Spleen (tissue), 11 donors: ENCODE measurements at regions not wholly inside any gene's neighbourhood (a gene's known extent, or its start where the extent isn't known, plus 50 kb on each side); places are given as distances from the start of the nearest gene placed in this dataset.

Experiments used
- DNase-seq: peaks from one replicate; pipeline ENCODE4 v3.0.0-alpha.2; 2020
- H3K27ac ChIP-seq, 8 donors: fragments of 200-600 bp; sonication (generic) in 7 of 8; 1 replicate in 4 of 8; 2 replicates in 4 of 8; pipeline versions ENCODE4 v1.5.0 to v1.8.0; 2016 to 2021; ENCODE audit warnings: inconsistent platforms in 4 of 8, mild to moderate bottlenecking in 4 of 8, moderate library complexity in 1 of 8
- H3K27me3 ChIP-seq, 7 donors: fragments of 200-600 bp; sonication (generic) in 6 of 7; replicated peaks in 1 of 7; 1 replicate in 4 of 7; 2 replicates in 3 of 7; pipeline versions ENCODE4 v1.5.0 to v1.8.0; 2016 to 2021; ENCODE audit warnings: inconsistent platforms in 3 of 7, mild to moderate bottlenecking in 1 of 7
- H3K36me3 ChIP-seq, 6 donors: fragments of 200-600 bp; sonication (generic) in 5 of 6; 1 replicate in 4 of 6; 2 replicates in 2 of 6; pipeline versions ENCODE4 v1.5.0 to v1.8.0; 2016 to 2021; ENCODE audit warnings: inconsistent platforms in 2 of 6
- H3K4me1 ChIP-seq, 6 donors: fragments of 200-600 bp; sonication (generic) in 5 of 6; 1 replicate in 3 of 6; 2 replicates in 3 of 6; pipeline versions ENCODE4 v1.5.0 to v1.8.0; 2016 to 2021; ENCODE audit warnings: inconsistent platforms in 3 of 6
- H3K4me3 ChIP-seq, 8 donors: fragments of 200-600 bp; sonication (generic) in 7 of 8; 1 replicate in 4 of 8; 2 replicates in 4 of 8; pipeline versions ENCODE4 v1.5.0 to v1.8.0; 2016 to 2021; ENCODE audit warnings: inconsistent platforms in 4 of 8, mild to moderate bottlenecking in 4 of 8, moderate library complexity in 2 of 8
- H3K9me3 ChIP-seq, 8 donors: fragments of 200-600 bp; sonication (generic) in 7 of 8; 1 replicate in 4 of 8; 2 replicates in 4 of 8; pipeline versions ENCODE4 v1.5.0 to v1.8.0; 2016 to 2021; ENCODE audit warnings: inconsistent platforms in 4 of 8
- POLR2A ChIP-seq, 3 donors: fragments of 450-650 bp; IDR thresholded peaks; one replicate each; pipeline ENCODE4 v1.5.1; 2017; ENCODE audit warnings: antibody characterized with exemption in 3 of 3, mild to moderate bottlenecking in 1 of 3
- POLR2AphosphoS5 ChIP-seq, 3 donors: sonication (generic); formaldehyde crosslinking; IDR thresholded peaks; one replicate each; pipeline ENCODE4 v1.5.1; 2017; ENCODE audit warnings: antibody characterized with exemption in 3 of 3
- WGBS, 5 donors: extraction: QIAGEN DNeasy Blood & Tissue Kit in 3 of 5; methylation state at CpG; one replicate each; pipeline versions ENCODE4 v1.1.5 to v1.1.7; 2013 to 2018; 5-methylcytosine and 5-hydroxymethylcytosine counted together
- intact Hi-C: fragments of 100-400 bp; cut with DNase I; formaldehyde crosslinking; loops from one replicate; pipeline ENCODE4 v1.15.0; 2023; ENCODE audit warnings: low total_unique reads
- TF ChIP-seq, protein P1 (sequence below), 11 experiments: fragments of 200-600 bp in 7 of 11; fragments of 450-650 bp in 4 of 11; sonication (generic) in 4 of 11; IDR thresholded peaks in 8 of 11; conservative IDR thresholded peaks in 3 of 11; 1 replicate in 7 of 11; 2 replicates in 4 of 11; pipeline versions ENCODE4 v1.4.0 to v1.8.0; 2016 to 2021; ENCODE audit warnings: antibody characterized with exemption in 11 of 11, inconsistent platforms in 4 of 11, mild to moderate bottlenecking in 1 of 11
- donor health status: healthy with polysubstance abuse.
- donor health status: DM: no; HTN: no; CAD: no; lungs with moderate emphysema.
- donor health status: DM: no; HTN: no; CAD: no.
- donor health status: Bipolar disorder and iron deficiency.
- donor health status: healthy.
- donor health status: DM: no; HTN: no; CAD: no.
- donor health status: DM: yes; HTN: yes; CAD: no.

DNA sequence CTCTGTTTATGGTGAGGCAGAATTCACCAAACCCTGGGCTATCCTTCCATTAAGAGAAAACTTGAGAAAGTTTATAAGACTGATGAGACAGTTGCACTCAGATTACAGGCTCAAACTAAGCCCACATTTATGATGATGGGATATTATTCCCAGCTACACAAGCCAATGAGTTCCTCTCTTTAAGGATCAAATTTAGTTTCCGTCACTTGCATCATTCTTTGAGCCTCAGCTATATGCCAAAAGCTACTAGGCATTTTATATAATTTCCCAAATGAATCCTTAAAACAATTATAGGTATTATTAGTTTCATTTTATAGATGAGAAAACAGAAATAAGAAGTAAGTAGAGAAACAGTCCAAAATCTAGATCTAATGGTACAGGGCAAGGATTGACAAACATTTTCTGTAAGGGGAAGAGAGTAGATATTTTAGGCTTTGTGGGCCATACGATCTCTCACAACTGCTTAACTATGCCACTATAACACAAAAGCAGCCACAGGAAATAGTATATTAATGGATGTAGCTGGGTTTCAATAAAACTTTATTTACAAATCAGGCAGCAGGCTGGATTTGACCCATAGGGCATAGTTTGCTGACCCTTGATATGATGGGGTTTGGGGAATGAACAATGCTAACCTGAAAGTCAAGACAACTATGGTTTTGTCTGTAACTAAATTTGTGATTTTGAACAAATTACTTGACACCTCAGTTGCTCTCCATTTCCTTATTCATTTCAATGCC is 91.8 kb upstream of the PLXNC1 start:
- Histone ChIP-seq H3K36me3 (no peaks in the 10 kb centered on the region), H3K4me3 (no peak overlapping the region), H3K27me3 (no peaks in the 10 kb centered on the region), H3K9me3 (peaks cover 0 to 9% (median 0%) of the 10 kb centered on the region in 8 donors), H3K27ac (no peak overlapping the region), H3K4me1 (no peaks in the 10 kb centered on the region)
- TF ChIP-seq POLR2A (IDR thresholded peaks at IDR 0.05) = no peak
- TF ChIP-seq, protein P1, sequence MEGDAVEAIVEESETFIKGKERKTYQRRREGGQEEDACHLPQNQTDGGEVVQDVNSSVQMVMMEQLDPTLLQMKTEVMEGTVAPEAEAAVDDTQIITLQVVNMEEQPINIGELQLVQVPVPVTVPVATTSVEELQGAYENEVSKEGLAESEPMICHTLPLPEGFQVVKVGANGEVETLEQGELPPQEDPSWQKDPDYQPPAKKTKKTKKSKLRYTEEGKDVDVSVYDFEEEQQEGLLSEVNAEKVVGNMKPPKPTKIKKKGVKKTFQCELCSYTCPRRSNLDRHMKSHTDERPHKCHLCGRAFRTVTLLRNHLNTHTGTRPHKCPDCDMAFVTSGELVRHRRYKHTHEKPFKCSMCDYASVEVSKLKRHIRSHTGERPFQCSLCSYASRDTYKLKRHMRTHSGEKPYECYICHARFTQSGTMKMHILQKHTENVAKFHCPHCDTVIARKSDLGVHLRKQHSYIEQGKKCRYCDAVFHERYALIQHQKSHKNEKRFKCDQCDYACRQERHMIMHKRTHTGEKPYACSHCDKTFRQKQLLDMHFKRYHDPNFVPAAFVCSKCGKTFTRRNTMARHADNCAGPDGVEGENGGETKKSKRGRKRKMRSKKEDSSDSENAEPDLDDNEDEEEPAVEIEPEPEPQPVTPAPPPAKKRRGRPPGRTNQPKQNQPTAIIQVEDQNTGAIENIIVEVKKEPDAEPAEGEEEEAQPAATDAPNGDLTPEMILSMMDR (IDR thresholded peaks at IDR 0.05 in 8 of 11, conservative IDR thresholded peaks at IDR 0.05 in 3 of 11) = no peak
- TF ChIP-seq POLR2AphosphoS5 (IDR thresholded peaks at IDR 0.05) = no peak
- no peak for DNase-seq
- WGBS, 5 donors = 88 to 97% (median 90%) methylated on average over 2 of the region's 2 CpGs
- intact Hi-C loops = no loop called here

DNA sequence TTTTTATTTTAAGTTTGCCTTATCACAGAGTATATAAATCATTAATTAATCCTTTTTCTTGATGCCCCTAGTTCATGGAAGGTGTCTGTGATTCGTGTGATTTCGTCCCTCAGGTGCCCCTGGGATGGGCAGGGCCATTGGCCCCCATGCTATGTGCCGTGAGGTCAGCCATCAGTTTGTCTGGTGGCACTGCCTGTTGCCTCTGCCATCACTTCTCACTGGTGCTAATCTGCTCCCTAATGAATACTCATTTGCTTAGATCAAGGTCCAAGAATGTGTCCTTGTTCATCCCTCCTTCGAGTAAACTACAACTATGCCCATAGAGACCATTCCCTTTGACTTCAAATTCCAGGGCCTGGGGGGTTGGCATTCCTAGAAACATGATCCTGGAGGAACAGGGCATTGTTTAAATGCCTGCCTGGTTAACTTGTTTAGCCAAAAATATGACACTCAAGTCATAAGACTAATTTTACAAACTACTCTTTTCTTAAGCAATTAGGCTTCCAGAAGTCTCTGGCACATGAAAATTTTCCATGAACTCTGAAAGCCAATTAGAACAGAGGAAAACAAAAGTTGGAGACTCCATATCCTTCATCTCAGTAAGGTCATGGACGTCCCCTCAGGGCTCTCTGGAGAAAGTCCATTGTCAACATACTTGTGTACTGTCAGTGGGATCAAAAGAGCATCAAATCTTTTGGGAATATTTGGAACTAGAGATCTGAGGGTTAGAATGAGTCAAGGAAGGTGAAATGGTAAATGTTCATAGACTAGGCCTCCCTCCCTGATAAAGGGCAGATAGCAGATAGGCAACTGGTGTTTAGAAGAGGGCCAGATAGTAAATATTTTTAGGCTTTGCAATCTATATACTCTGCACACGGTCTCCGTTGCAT is 90.9 kb upstream of the PLXNC1 start:
- TF ChIP-seq, protein P1 (IDR thresholded peaks at IDR 0.05 in 8 of 11, conservative IDR thresholded peaks at IDR 0.05 in 3 of 11) = no peak
- no peak for TF ChIP-seq POLR2A (IDR thresholded peaks at IDR 0.05)
- no peak for TF ChIP-seq POLR2AphosphoS5 (IDR thresholded peaks at IDR 0.05)
- no peak overlapping the region for H3K4me3 ChIP-seq
- intact Hi-C loops = no loop called here
- no peaks in the 10 kb centered on the region for H3K36me3 ChIP-seq
- no peak overlapping the region for H3K27ac ChIP-seq
- H3K9me3 ChIP-seq = peaks cover 0 to 9% (median 0%) of the 10 kb centered on the region in 8 donors
- no peaks in the 10 kb centered on the region for H3K4me1 ChIP-seq
- no peak for DNase-seq
- H3K27me3 ChIP-seq = no peaks in the 10 kb centered on the region
- 74 to 88% (median 78%) methylated on average over 7 of the region's 7 CpGs for WGBS, 5 donors

DNA sequence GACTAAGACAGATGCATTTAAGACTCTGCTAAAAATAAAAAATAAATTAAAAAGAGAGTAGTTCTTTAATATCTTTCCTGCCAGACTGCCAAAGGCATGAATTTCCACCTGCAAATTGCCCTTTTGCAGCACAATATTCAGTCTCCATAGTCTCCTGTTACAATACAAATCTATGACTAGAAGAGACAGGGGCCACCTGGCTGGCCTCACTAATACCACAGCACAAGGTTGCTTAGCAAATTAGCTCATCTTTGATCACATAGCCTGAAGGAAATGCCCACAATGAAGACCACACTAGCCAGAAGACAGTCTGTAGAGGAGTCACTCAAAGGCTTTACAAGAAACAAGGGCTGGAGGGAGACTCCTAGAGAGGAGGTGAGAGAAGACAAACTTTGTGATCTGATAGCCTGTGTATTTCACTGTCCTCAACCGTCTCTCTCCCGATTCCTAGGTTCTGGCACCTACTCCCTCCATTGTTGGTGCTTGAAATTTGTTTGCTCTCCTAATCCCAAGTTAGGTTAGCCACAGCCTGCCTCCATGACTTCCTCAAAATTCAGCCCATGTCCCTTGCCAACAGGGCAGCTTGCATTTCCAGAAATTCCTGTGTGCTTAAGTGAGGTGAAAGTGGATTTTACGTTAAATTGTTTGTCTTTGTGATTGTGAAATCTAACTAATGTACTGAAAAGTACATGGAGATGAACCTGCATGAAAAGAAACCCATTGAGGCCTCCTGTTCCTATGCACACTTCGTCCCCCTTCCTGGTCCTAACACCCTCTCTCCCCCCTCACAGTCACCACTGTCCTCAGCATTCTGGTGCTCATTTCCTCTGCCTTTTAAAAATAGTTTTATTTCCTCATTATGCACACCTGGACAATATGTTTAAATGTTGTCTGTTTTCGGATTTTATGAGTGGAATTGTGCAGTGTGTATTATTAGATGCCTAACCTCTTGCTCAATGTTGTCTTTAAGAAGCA is 88.7 kb upstream of the PLXNC1 start:
- TF ChIP-seq POLR2A (IDR thresholded peaks at IDR 0.05) = no peak
- TF ChIP-seq, protein P1 (IDR thresholded peaks at IDR 0.05 in 8 of 11, conservative IDR thresholded peaks at IDR 0.05 in 3 of 11) = no peak
- TF ChIP-seq POLR2AphosphoS5 (IDR thresholded peaks at IDR 0.05) = no peak
- no peak overlapping the region for H3K27ac ChIP-seq

More for the DNA sequence above, 88.7 kb upstream of the PLXNC1 start:
- H3K4me1 ChIP-seq = no peaks in the 10 kb centered on the region
- H3K27me3 ChIP-seq = no peaks in the 10 kb centered on the region
- 75 to 83% (median 80%) methylated on average over 5 of the region's 5 CpGs for WGBS, 5 donors
- H3K36me3 ChIP-seq = no peaks in the 10 kb centered on the region
- no peak overlapping the region for H3K4me3 ChIP-seq
- no peak for DNase-seq
- H3K9me3 ChIP-seq = peaks cover 0 to 5% (median 0%) of the 10 kb centered on the region in 8 donors
- intact Hi-C loops = no loop called here
